ENCODE measurements at regions not wholly inside any gene's neighbourhood (a gene's known extent, or its start where the extent isn't known, plus 50 kb on each side); places are given as distances from the start of the nearest gene placed in this dataset.

GRCh38 chr18:78151234-78151633 is 828.4 kb upstream of the SALL3 start:
- no peaks in the 10 kb centered on the region for H3K27me3 ChIP-seq (replicated peaks; ENCODE audit: insufficient read depth)
- no peak for TF ChIP-seq CTCF (IDR thresholded peaks at IDR 0.05)
- ATAC-seq (ENCODE audit: insufficient number of reproducible peaks, low FRiP score, low read depth) (no peak), DNase-seq (ENCODE audit: low spot score) (no peak)
- H3K27ac ChIP-seq = no peak overlapping the region
- H3K4me1 ChIP-seq (ENCODE audit: control insufficient read depth in 1 of 2, low read depth in 2 of 2) = no peaks in the 10 kb centered on the region
- H3K4me3 ChIP-seq = no peak overlapping the region
- H3K9me3 ChIP-seq = no peaks in the 10 kb centered on the region
- no peaks in the 10 kb centered on the region for H3K36me3 ChIP-seq

GRCh38 chr18:78151948-78152725 is 827.5 kb upstream of the SALL3 start:
- Histone ChIP-seq H3K9me3 (no peaks in the 10 kb centered on the region), H3K27ac (no peak overlapping the region), H3K36me3 (no peaks in the 10 kb centered on the region), H3K4me1 (ENCODE audit: control insufficient read depth in 1 of 2, low read depth in 2 of 2) (no peaks in the 10 kb centered on the region), H3K27me3 (replicated peaks; ENCODE audit: insufficient read depth) (no peaks in the 10 kb centered on the region), H3K4me3 (no peak overlapping the region)
- ATAC-seq (ENCODE audit: insufficient number of reproducible peaks, low FRiP score, low read depth) (no peak), DNase-seq (ENCODE audit: low spot score) (no peak)
- no peak for TF ChIP-seq CTCF (IDR thresholded peaks at IDR 0.05)

- Histone ChIP-seq H3K36me3 (no peaks in the 10 kb centered on the region), H3K4me1 (ENCODE audit: control insufficient read depth in 1 of 2, low read depth in 2 of 2) (no peaks in the 10 kb centered on the region), H3K27ac (no peak overlapping the region), H3K27me3 (replicated peaks; ENCODE audit: insufficient read depth) (no peaks in the 10 kb centered on the region), H3K9me3 (no peaks in the 10 kb centered on the region), H3K4me3 (no peak overlapping the region)
- ATAC-seq (ENCODE audit: insufficient number of reproducible peaks, low FRiP score, low read depth) (no peak), DNase-seq (ENCODE audit: low spot score) (no peak)
- no peak for TF ChIP-seq CTCF (IDR thresholded peaks at IDR 0.05)
These were observed 826.3 kb upstream of the SALL3 start for GRCh38 chr18:78153362-78153761.

GRCh38 chr18:78154444-78154843 is 825.2 kb upstream of the SALL3 start:
- H3K9me3 ChIP-seq = no peaks in the 10 kb centered on the region
- H3K36me3 ChIP-seq = no peaks in the 10 kb centered on the region
- no peak for DNase-seq (ENCODE audit: low spot score)
- no peak for ATAC-seq (ENCODE audit: insufficient number of reproducible peaks, low FRiP score, low read depth)
- H3K4me1 ChIP-seq (ENCODE audit: control insufficient read depth in 1 of 2, low read depth in 2 of 2) = no peaks in the 10 kb centered on the region
- TF ChIP-seq CTCF (IDR thresholded peaks at IDR 0.05) = no peak
- no peaks in the 10 kb centered on the region for H3K27me3 ChIP-seq (replicated peaks; ENCODE audit: insufficient read depth)
- no peak overlapping the region for H3K4me3 ChIP-seq
- H3K27ac ChIP-seq = no peak overlapping the region

GRCh38 chr18:78154853-78155252 is 824.8 kb upstream of the SALL3 start:
- Histone ChIP-seq H3K27ac (no peak overlapping the region), H3K36me3 (no peaks in the 10 kb centered on the region), H3K9me3 (no peaks in the 10 kb centered on the region), H3K27me3 (replicated peaks; ENCODE audit: insufficient read depth) (no peaks in the 10 kb centered on the region), H3K4me3 (no peak overlapping the region), H3K4me1 (ENCODE audit: control insufficient read depth in 1 of 2, low read depth in 2 of 2) (no peaks in the 10 kb centered on the region)
- DNase-seq (ENCODE audit: low spot score) (no peak), ATAC-seq (ENCODE audit: insufficient number of reproducible peaks, low FRiP score, low read depth) (no peak)
- TF ChIP-seq CTCF (IDR thresholded peaks at IDR 0.05) = no peak
